ENCODE measurements at regions not wholly inside any gene's neighbourhood (a gene's known extent, or its start where the extent isn't known, plus 50 kb on each side); places are given as distances from the start of the nearest gene placed in this dataset.

DNA sequence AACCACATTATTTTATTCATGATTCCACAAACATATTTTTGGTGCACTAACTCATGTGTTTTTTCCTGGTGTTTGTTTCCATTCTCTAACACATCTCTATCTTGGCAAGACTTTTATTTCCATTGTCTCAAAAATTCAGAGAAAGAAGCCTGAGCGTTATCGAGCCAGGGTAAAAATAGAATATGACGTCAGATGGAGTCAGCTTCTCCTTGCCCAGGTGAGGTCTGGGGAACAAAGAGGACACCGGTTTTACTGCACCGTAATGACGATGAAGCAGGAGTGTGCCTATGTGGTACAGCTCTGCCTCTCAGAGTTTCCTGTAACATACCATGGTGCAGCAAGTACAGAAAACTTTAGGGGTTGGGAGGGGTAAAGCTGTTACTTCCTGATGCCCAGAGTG lies 661.6 kb downstream of the PLCL1 start:
- Mint-ChIP-seq H3K9me3 (no peaks in the 10 kb centered on the region), H3K27me3 (peaks cover 0 to 7% (median 2%) of the 10 kb centered on the region in 5 donors), H3K36me3 (no peaks in the 10 kb centered on the region), H3K27ac (no peak overlapping the region), H3K4me3 (no peak overlapping the region), H3K4me1 (no peaks in the 10 kb centered on the region)
- ATAC-seq (no peak), DNase-seq (no peak)
- POLR2A ChIA-PET = no interaction called here

DNA sequence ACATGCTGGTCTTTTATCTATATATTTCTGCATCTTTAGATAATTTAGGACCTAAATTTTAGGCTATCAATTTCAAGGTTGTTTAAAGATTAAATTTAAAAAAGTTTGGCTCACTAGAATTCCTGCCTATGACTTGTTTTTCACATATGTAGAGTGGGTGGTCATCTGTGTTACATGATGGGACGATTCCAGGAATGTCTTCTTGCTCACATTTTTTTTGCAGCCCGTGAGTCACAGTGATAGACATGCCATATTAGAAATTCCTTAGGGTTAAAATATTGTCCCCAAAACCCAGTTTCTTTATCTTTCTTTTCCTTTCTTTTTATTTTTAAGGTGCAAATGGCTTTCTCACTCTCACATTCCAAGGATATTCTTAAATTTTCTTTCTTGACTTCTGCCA lies 652.0 kb downstream of the PLCL1 start:
- Mint-ChIP-seq H3K4me3 (no peak overlapping the region), H3K9me3 (no peaks in the 10 kb centered on the region), H3K27ac (no peak overlapping the region), H3K27me3 (peaks cover 0 to 25% (median 2%) of the 10 kb centered on the region in 5 donors), H3K36me3 (peaks cover 0 to 4% (median 0%) of the 10 kb centered on the region in 3 donors), H3K4me1 (no peaks in the 10 kb centered on the region)
- POLR2A ChIA-PET = no interaction called here
- DNase-seq (no peak), ATAC-seq (no peak)

DNA sequence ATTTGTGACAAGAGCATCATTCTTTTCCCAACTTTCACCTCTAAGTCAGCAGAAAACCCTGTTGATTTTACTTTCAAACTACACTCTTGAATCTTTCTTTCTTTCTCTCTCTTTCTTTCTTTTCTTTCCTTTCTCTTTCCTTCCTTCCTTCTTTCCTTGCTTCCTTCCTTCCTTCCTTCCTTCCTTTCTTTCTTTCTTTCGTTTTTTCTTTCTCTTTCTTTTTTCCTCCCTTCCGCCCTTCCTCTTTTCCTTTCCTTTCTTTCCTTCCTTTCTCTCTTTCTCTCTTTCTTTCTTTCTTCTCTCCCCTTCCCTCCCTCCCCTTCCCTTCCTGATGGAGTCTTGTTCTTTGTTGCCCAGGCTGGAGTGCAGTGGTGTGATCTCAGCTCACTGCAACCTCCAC lies 649.5 kb downstream of the PLCL1 start:
- H3K27ac Mint-ChIP-seq = no peak overlapping the region
- H3K27me3 Mint-ChIP-seq = peaks cover 0 to 25% (median 3%) of the 10 kb centered on the region in 5 donors
- peaks cover 0 to 4% (median 0%) of the 10 kb centered on the region in 3 donors for H3K36me3 Mint-ChIP-seq
- POLR2A ChIA-PET = no interaction called here
- H3K4me3 Mint-ChIP-seq = no peak overlapping the region
- ATAC-seq = no peak
- no peak for DNase-seq
- peaks cover 0 to 4% (median 0%) of the 10 kb centered on the region in 9 donors for H3K9me3 Mint-ChIP-seq
- H3K4me1 Mint-ChIP-seq = no peaks in the 10 kb centered on the region

DNA sequence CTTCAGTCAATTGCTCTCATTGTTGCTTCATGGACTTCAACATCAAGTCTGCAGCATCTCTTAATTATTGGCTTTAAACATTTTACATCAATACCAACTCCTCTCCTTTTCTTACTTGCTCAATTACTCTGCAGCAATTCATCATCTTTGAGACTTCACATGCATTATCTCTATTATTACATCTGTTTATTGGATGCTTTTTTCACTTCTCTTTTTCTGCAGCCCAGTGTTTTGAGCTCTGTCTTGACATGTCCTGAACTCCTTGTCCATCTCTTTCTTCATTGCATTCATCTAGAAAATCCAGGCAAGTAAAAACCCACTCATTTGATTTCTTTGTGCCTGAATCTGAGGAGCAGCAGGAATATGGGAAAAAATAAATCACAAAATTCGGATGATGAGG lies 647.9 kb downstream of the PLCL1 start:
- Mint-ChIP-seq H3K27me3 (peaks cover 0 to 16% (median 6%) of the 10 kb centered on the region in 5 donors), H3K36me3 (peaks cover 0 to 4% (median 0%) of the 10 kb centered on the region in 3 donors), H3K4me1 (no peaks in the 10 kb centered on the region), H3K4me3 (no peak overlapping the region), H3K9me3 (peaks cover 0 to 4% (median 0%) of the 10 kb centered on the region in 9 donors), H3K27ac (no peak overlapping the region)
- no peak for DNase-seq
- no peak for ATAC-seq
- POLR2A ChIA-PET = no interaction called here

GRCh38 chr2:198448789-198449188 lies 644.4 kb downstream of the PLCL1 start:
- POLR2A ChIA-PET = no interaction called here
- ATAC-seq (no peak), DNase-seq (no peak)
- Mint-ChIP-seq H3K27me3 (peaks cover 0 to 13% (median 7%) of the 10 kb centered on the region in 5 donors), H3K27ac (no peak overlapping the region), H3K36me3 (no peaks in the 10 kb centered on the region), H3K4me1 (no peaks in the 10 kb centered on the region), H3K4me3 (no peak overlapping the region), H3K9me3 (peaks cover 0 to 4% (median 0%) of the 10 kb centered on the region in 9 donors)

- H3K27ac Mint-ChIP-seq = no peak overlapping the region
- H3K36me3 Mint-ChIP-seq = no peaks in the 10 kb centered on the region
- DNase-seq (no peak), ATAC-seq (no peak)
- H3K9me3 Mint-ChIP-seq = peaks cover 0 to 4% (median 0%) of the 10 kb centered on the region in 9 donors
- no peaks in the 10 kb centered on the region for H3K4me1 Mint-ChIP-seq
- POLR2A ChIA-PET = no interaction called here
- H3K4me3 Mint-ChIP-seq = no peak overlapping the region
- H3K27me3 Mint-ChIP-seq = peaks cover 8 to 19% (median 11%) of the 10 kb centered on the region in 5 donors
Observed at GRCh38 chr2:198444800-198445287, 640.5 kb downstream of the PLCL1 start.

DNA sequence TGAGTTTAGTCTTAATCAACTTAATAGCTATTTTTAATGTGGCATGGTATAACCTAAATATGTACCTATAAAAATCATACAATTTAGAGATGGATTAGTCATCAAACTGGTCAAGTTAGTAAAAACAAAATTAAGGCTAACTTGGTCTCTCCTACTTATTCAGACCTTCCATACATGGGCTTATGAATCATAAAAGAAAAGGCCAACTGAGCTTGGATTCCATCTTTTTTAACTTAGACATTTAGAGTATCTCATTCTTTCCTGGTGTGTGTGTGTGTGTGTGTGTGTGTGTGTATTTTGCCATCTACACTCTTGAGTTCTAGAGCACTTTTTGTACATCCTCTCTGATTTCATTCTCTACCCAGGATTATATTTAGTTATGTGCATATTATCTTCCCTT lies 637.5 kb downstream of the PLCL1 start:
- no peak overlapping the region for H3K4me3 Mint-ChIP-seq
- peaks cover 9 to 23% (median 15%) of the 10 kb centered on the region in 5 donors for H3K27me3 Mint-ChIP-seq
- POLR2A ChIA-PET = no interaction called here
- no peaks in the 10 kb centered on the region for H3K36me3 Mint-ChIP-seq
- DNase-seq (no peak), ATAC-seq (no peak)
- peaks cover 0 to 4% (median 0%) of the 10 kb centered on the region in 9 donors for H3K9me3 Mint-ChIP-seq
- no peaks in the 10 kb centered on the region for H3K4me1 Mint-ChIP-seq
- no peak overlapping the region for H3K27ac Mint-ChIP-seq

- H3K36me3 Mint-ChIP-seq = no peaks in the 10 kb centered on the region
- peaks cover 0 to 4% (median 0%) of the 10 kb centered on the region in 9 donors for H3K9me3 Mint-ChIP-seq
- no peak overlapping the region for H3K27ac Mint-ChIP-seq
- DNase-seq = no peak
- no peaks in the 10 kb centered on the region for H3K4me1 Mint-ChIP-seq
- ATAC-seq = no peak
- no peak overlapping the region for H3K4me3 Mint-ChIP-seq
- POLR2A ChIA-PET = no interaction called here
- peaks cover 9 to 20% (median 14%) of the 10 kb centered on the region in 5 donors for H3K27me3 Mint-ChIP-seq
Observed at GRCh38 chr2:198441246-198441645, 636.9 kb downstream of the PLCL1 start.

DNA sequence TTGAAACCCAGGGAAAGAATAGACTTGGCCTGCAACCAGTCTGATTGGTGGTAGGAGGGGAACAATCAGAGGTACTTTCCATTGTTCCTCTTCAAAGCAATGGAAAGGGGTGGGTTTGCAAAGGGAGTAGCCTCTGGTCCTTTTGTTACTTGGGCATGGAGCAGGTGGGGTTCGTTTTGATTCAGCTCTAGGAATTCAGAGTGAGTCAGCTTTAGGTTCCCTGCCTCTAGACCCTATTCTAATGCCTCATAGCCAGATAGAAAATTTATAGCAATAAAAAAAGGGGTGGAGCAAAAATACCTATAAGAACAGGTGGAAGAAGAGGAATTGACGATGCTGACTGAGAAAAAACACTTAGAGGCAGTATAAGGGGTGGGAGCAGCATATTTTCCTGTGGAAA lies 636.4 kb downstream of the PLCL1 start:
- H3K9me3 Mint-ChIP-seq = peaks cover 0 to 4% (median 0%) of the 10 kb centered on the region in 9 donors
- H3K4me1 Mint-ChIP-seq = no peaks in the 10 kb centered on the region
- POLR2A ChIA-PET = no interaction called here
- no peak for DNase-seq
- no peak overlapping the region for H3K27ac Mint-ChIP-seq
- no peak for ATAC-seq
- H3K27me3 Mint-ChIP-seq = peaks cover 9 to 20% (median 14%) of the 10 kb centered on the region in 5 donors
- no peaks in the 10 kb centered on the region for H3K36me3 Mint-ChIP-seq
- no peak overlapping the region for H3K4me3 Mint-ChIP-seq

GRCh38 chr2:198438331-198438730 lies 633.9 kb downstream of the PLCL1 start:
- H3K4me3 Mint-ChIP-seq = no peak overlapping the region
- POLR2A ChIA-PET = no interaction called here
- peaks cover 8 to 19% (median 9%) of the 10 kb centered on the region in 5 donors for H3K27me3 Mint-ChIP-seq
- no peaks in the 10 kb centered on the region for H3K4me1 Mint-ChIP-seq
- H3K36me3 Mint-ChIP-seq = no peaks in the 10 kb centered on the region
- no peak for DNase-seq
- ATAC-seq = no peak
- peaks cover 0 to 4% (median 0%) of the 10 kb centered on the region in 9 donors for H3K9me3 Mint-ChIP-seq
- H3K27ac Mint-ChIP-seq = no peak overlapping the region

DNA sequence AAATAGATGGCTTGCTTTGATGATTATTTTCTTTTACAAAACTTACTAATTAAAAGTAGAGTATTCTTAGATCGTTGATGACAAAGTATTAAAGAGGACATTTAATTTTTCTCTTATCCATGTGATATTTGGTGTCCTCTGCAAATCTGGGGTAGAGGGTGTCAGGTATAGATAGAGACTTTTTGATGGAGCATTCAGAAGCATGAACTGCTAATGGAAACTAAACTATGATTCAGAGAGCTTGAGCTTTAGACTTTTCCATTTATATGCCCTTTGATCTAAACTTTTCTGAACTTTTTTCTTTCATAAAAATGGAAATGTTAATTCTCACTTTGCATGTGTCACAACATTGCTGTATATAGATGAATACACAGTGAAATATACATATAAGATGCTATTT lies 619.7 kb downstream of the PLCL1 start:
- POLR2A ChIA-PET = no interaction called here
- no peaks in the 10 kb centered on the region for H3K9me3 Mint-ChIP-seq
- no peak overlapping the region for H3K27ac Mint-ChIP-seq
- DNase-seq (no peak), ATAC-seq (no peak)
- H3K4me1 Mint-ChIP-seq = no peaks in the 10 kb centered on the region
- H3K27me3 Mint-ChIP-seq = peaks cover 0 to 5% (median 0%) of the 10 kb centered on the region in 5 donors
- no peaks in the 10 kb centered on the region for H3K36me3 Mint-ChIP-seq
- H3K4me3 Mint-ChIP-seq = no peak overlapping the region

DNA sequence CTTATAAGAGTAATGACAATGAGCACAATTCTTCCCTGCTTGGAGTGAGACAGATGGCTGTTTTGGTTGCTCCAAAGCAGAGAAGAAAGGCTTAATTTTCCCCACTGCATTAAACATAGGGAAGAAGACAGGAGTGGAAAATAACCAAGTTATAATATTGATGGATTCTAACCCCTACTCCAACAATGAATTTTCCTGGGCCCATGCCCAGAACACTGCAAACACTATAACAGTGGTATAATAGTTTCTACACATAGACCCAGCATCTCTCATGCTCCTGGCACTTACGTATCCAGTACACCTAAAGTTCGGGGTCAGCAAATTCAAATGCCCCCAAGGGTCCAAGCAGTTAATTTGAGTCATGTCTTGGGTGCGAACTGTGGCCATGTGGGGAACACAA lies 613.4 kb downstream of the PLCL1 start:
- DNase-seq = no peak
- H3K4me3 Mint-ChIP-seq = no peak overlapping the region
- no peaks in the 10 kb centered on the region for H3K4me1 Mint-ChIP-seq
- no peak overlapping the region for H3K27ac Mint-ChIP-seq
- ATAC-seq = no peak
- no peaks in the 10 kb centered on the region for H3K9me3 Mint-ChIP-seq
- H3K27me3 Mint-ChIP-seq = no peaks in the 10 kb centered on the region
- POLR2A ChIA-PET = no interaction called here
- H3K36me3 Mint-ChIP-seq = no peaks in the 10 kb centered on the region

DNA sequence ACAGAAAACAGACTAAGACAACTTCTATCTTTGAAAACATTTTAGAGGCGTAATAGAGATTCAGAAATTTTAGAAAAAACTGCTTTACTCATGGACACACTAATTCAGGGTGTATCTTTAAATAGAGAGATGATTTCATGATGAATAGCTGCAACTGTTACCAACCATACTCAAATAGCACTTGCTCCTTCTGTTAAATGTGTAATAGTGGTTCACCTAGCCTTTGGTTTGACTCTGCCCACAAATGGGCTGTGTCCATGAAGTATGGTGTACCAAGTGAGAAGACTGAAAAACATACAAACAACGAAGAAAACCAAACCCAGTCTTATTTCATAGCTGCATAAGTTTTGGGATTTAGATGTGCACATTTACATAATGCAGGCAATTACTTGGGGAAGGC lies 610.6 kb downstream of the PLCL1 start:
- DNase-seq = no peak
- no peaks in the 10 kb centered on the region for H3K36me3 Mint-ChIP-seq
- no peak overlapping the region for H3K27ac Mint-ChIP-seq
- H3K4me3 Mint-ChIP-seq = no peak overlapping the region
- no peak for ATAC-seq
- H3K9me3 Mint-ChIP-seq = no peaks in the 10 kb centered on the region
- H3K4me1 Mint-ChIP-seq = no peaks in the 10 kb centered on the region
- POLR2A ChIA-PET = no interaction called here
- H3K27me3 Mint-ChIP-seq = peaks cover 0 to 3% (median 0%) of the 10 kb centered on the region in 5 donors

GRCh38 chr2:198411936-198412335 lies 607.5 kb downstream of the PLCL1 start:
- POLR2A ChIA-PET = no interaction called here
- Mint-ChIP-seq H3K27ac (no peak overlapping the region), H3K4me3 (no peak overlapping the region), H3K27me3 (peaks cover 0 to 6% (median 2%) of the 10 kb centered on the region in 5 donors), H3K4me1 (no peaks in the 10 kb centered on the region), H3K36me3 (no peaks in the 10 kb centered on the region), H3K9me3 (no peaks in the 10 kb centered on the region)
- DNase-seq (no peak), ATAC-seq (no peak)
